GM12878 (cell line): ENCODE measurements at regions not wholly inside any gene's neighbourhood (a gene's known extent, or its start where the extent isn't known, plus 50 kb on each side); places are given as distances from the start of the nearest gene placed in this dataset.

Source experiments
- ATAC-seq: fragments of 200-7000 bp; cut with Tn5 transposase; 3 replicates; pipeline ENCODE4 v1.9.1; 2020; ENCODE audit warnings: mild to moderate bottlenecking, moderate library complexity
- BruUV-seq: library from RNA; stranded (reverse); fragments of 400-500 nt; replicated peaks from 2 replicates; lab custom pipeline; 2021; lab: Mats Ljungman, UMichigan
- CTCF ChIA-PET: fragments of 300-600 bp; sonication (Branson Sonifier 250); formaldehyde crosslinking; extraction: SDS; loops from one replicate; lab custom pipeline; 2021; ENCODE audit warnings: inconsistent platforms; lab: Yijun Ruan, JAX
- POLR2A ChIA-PET: fragments of 350-600 bp; formaldehyde crosslinking; extraction: SDS; loops from one replicate; lab custom pipeline; 2021; ENCODE audit warnings: inconsistent platforms; lab: Charles Lee
- RAD21 ChIA-PET: fragments of 300-600 bp; sonication (Branson Sonifier 250); formaldehyde crosslinking; loops from one replicate; lab custom pipeline; 2023; ENCODE audit warnings: antibody characterized with exemption; ENCODE audit not compliant: unreplicated experiment; lab: Charles Lee
- SMC1A ChIA-PET: fragments of 300-600 bp; sonication (Branson Sonifier 250); formaldehyde crosslinking; loops from one replicate; lab custom pipeline; 2023; ENCODE audit not compliant: unreplicated experiment, uncharacterized antibody; lab: Charles Lee
- DNase-seq: peaks from one replicate; pipeline ENCODE4 v3.0.0-alpha.2; 2011; ENCODE audit warnings: low read depth, low spot score
- FAIRE-seq: peaks from 3 replicates; lab custom pipeline; 2011; peaks lifted over from hg19 to GRCh38; lab: Jason Lieb, UNC
- H2AFZ ChIP-seq: 2 replicates; pipeline ENCODE4 v1.6.0; 2011; ENCODE audit warnings: low read depth, low read length, control low read depth; ENCODE audit not compliant: control insufficient read depth
- H3K27ac ChIP-seq: 2 replicates; pipeline ENCODE4 v1.5.1; 2011; ENCODE audit warnings: control low read depth; ENCODE audit not compliant: control insufficient read depth, insufficient read depth
- H3K27me3 ChIP-seq, 2 experiments: replicated peaks in 1 of 2; 2 replicates each; pipeline versions ENCODE4 v1.6.0 to v1.6.1; 2011; ENCODE audit warnings: low read length in 1 of 2; ENCODE audit not compliant: control insufficient read depth in 2 of 2, insufficient read depth in 2 of 2
- H3K36me3 ChIP-seq, 2 experiments: 2 replicates each; pipeline ENCODE4 v1.5.1; 2011; ENCODE audit warnings: low read length in 1 of 2; ENCODE audit not compliant: control insufficient read depth in 2 of 2, insufficient read depth in 2 of 2
- H3K4me1 ChIP-seq: 2 replicates; pipeline ENCODE4 v1.6.1; 2011; ENCODE audit warnings: mild to moderate bottlenecking, low read length, moderate library complexity, mixed read lengths; ENCODE audit not compliant: control insufficient read depth, insufficient read depth
- H3K4me2 ChIP-seq: 2 replicates; pipeline ENCODE4 v1.6.0; 2011; ENCODE audit warnings: control low read depth; ENCODE audit not compliant: control insufficient read depth, insufficient read depth
- H3K4me3 ChIP-seq: fragments of 200-600 bp; sonication (generic); 2 replicates; pipeline ENCODE4 v1.5.1; 2016
- H3K79me2 ChIP-seq: 2 replicates; pipeline ENCODE4 v1.6.0; 2011; ENCODE audit warnings: low read length; ENCODE audit not compliant: control insufficient read depth, insufficient read depth
- H3K9ac ChIP-seq: 2 replicates; pipeline ENCODE4 v1.8.0; 2011; ENCODE audit warnings: low read length, control low read depth, mixed read lengths; ENCODE audit not compliant: control insufficient read depth, insufficient read depth
- H3K9me3 ChIP-seq: replicated peaks from 3 replicates; pipeline ENCODE4 v1.5.1; 2011; ENCODE audit warnings: mild to moderate bottlenecking, low read length; ENCODE audit not compliant: control insufficient read depth, insufficient read depth
- H4K20me1 ChIP-seq: 2 replicates; pipeline ENCODE4 v1.6.0; 2011; ENCODE audit not compliant: control insufficient read depth, insufficient read depth
- CHD2 ChIP-seq: IDR thresholded peaks from 2 replicates; pipeline ENCODE4 v1.6.1; 2011; ENCODE audit warnings: low read depth, low read length, improper control_type of control experiment, borderline replicate concordance
- EGR1 ChIP-seq, 2 experiments: IDR thresholded peaks; 1 replicate in 1 of 2; 2 replicates in 1 of 2; pipeline ENCODE4 v1.6.1; 2011 to 2012; ENCODE audit warnings: low read depth in 2 of 2, low read length in 2 of 2, borderline replicate concordance in 1 of 2, mild to moderate bottlenecking in 1 of 2, moderate library complexity in 1 of 2
- EP300 ChIP-seq, 2 experiments: fragments of 150-350 bp in 1 of 2; IDR thresholded peaks; 2 replicates each; pipeline ENCODE4 v1.6.1; 2011 to 2012; ENCODE audit warnings: low read depth in 2 of 2, low read length in 2 of 2, borderline replicate concordance in 1 of 2, improper control_type of control experiment in 1 of 2, inconsistent platforms in 1 of 2; ENCODE audit not compliant: control insufficient read depth in 1 of 2
- IRF5 ChIP-seq: fragments of 450-650 bp; IDR thresholded peaks from 2 replicates; pipeline ENCODE4 v1.6.1; 2017; ENCODE audit warnings: borderline replicate concordance
- MEF2B ChIP-seq: fragments of 450-650 bp; IDR thresholded peaks from 2 replicates; pipeline ENCODE4 v1.6.1; 2018; ENCODE audit warnings: mild to moderate bottlenecking, moderate library complexity; ENCODE audit not compliant: partially characterized antibody, poor library complexity, severe bottlenecking
- RAD51 ChIP-seq: fragments of 450-650 bp; IDR thresholded peaks from 2 replicates; pipeline ENCODE4 v1.6.1; 2016; ENCODE audit warnings: moderate library complexity, mild to moderate bottlenecking, inconsistent platforms
- SIX5 ChIP-seq: IDR thresholded peaks from 2 replicates; pipeline ENCODE4 v1.6.1; 2011; ENCODE audit warnings: mild to moderate bottlenecking, low read depth, low read length, moderate library complexity; ENCODE audit not compliant: severe bottlenecking
- SMAD5 ChIP-seq: IDR thresholded peaks from 2 replicates; pipeline ENCODE4 v1.6.1; 2016; ENCODE audit warnings: antibody characterized with exemption, low read depth
- SREBF1 ChIP-seq: IDR thresholded peaks from 2 replicates; pipeline ENCODE4 v1.6.1; 2012; ENCODE audit warnings: mild to moderate bottlenecking, low read length
- SRF ChIP-seq, 2 experiments: IDR thresholded peaks; 2 replicates each; pipeline ENCODE4 v1.6.1; 2011; ENCODE audit warnings: low read depth in 2 of 2, low read length in 2 of 2, mild to moderate bottlenecking in 1 of 2, moderate library complexity in 1 of 2
- ZNF384 ChIP-seq: IDR thresholded peaks from 2 replicates; pipeline ENCODE4 v1.6.1; 2012; ENCODE audit warnings: low read depth, mild to moderate bottlenecking, low read length, improper control_type of control experiment, borderline replicate concordance
- WGBS: methylation state at CpG from one replicate; pipeline ENCODE4 v1.1.6; 2016; ENCODE audit warnings: low lambda C conversion rate; ENCODE audit not compliant: insufficient replicate concordance, insufficient coverage; ENCODE audit errors: missing lambda C conversion rate; 5-methylcytosine and 5-hydroxymethylcytosine counted together
- in situ Hi-C: fragments of 300-500 bp; cut with MboI; formaldehyde crosslinking; loops from 9 replicates; pipeline ENCODE4 v1.14.3; 2018; ENCODE audit warnings: mixed read lengths
- intact Hi-C: fragments of 100-400 bp; cut with micrococcal nuclease; formaldehyde crosslinking; loops from one replicate; pipeline ENCODE4 v1.14.2; 2022; ENCODE audit not compliant: unreplicated experiment
- TF ChIP-seq, protein P1 (sequence below): fragments of 450-650 bp; IDR thresholded peaks from 2 replicates; pipeline ENCODE4 v1.6.1; 2016; ENCODE audit warnings: mild to moderate bottlenecking, moderate library complexity, borderline replicate concordance

GRCh38 chrX:94097868-94098267 lies 423.9 kb downstream of the FAM133A start (continued):
- TF ChIP-seq, protein P1, sequence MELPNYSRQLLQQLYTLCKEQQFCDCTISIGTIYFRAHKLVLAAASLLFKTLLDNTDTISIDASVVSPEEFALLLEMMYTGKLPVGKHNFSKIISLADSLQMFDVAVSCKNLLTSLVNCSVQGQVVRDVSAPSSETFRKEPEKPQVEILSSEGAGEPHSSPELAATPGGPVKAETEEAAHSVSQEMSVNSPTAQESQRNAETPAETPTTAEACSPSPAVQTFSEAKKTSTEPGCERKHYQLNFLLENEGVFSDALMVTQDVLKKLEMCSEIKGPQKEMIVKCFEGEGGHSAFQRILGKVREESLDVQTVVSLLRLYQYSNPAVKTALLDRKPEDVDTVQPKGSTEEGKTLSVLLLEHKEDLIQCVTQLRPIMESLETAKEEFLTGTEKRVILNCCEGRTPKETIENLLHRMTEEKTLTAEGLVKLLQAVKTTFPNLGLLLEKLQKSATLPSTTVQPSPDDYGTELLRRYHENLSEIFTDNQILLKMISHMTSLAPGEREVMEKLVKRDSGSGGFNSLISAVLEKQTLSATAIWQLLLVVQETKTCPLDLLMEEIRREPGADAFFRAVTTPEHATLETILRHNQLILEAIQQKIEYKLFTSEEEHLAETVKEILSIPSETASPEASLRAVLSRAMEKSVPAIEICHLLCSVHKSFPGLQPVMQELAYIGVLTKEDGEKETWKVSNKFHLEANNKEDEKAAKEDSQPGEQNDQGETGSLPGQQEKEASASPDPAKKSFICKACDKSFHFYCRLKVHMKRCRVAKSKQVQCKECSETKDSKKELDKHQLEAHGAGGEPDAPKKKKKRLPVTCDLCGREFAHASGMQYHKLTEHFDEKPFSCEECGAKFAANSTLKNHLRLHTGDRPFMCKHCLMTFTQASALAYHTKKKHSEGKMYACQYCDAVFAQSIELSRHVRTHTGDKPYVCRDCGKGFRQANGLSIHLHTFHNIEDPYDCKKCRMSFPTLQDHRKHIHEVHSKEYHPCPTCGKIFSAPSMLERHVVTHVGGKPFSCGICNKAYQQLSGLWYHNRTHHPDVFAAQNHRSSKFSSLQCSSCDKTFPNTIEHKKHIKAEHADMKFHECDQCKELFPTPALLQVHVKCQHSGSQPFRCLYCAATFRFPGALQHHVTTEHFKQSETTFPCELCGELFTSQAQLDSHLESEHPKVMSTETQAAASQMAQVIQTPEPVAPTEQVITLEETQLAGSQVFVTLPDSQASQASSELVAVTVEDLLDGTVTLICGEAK: no peak
- TF ChIP-seq CHD2: no peak
- no peak for TF ChIP-seq SIX5
- no peak for TF ChIP-seq EGR1 (IDR thresholded peaks at IDR 0.05; ENCODE audit: borderline replicate concordance in 1 of 2, low read depth in 2 of 2, low read length in 2 of 2)
- no peak for TF ChIP-seq EP300 (IDR thresholded peaks at IDR 0.05; ENCODE audit: borderline replicate concordance in 1 of 2, control insufficient read depth in 1 of 2, low read depth in 2 of 2, low read length in 2 of 2)

DNA sequence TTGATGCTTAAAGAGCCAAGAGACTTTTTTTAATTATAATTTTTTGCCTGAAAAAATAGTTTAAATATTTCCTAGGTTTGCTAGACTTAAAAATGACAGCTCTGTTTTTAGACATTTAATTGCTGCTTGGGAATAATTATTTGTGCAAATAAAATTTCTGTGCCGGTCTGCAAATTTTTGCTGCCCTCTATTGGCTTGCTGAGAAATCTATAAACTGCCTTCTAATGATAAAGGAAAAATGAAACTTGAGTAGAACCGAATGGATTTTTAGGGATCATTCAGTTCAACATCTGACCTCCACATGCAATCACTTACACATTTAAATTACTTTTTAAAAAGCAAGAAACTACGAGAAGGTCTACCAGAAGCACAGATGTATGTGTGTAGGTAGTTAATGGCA lies 434.0 kb downstream of the FAM133A start:
- Histone ChIP-seq H3K4me2 (no peak overlapping the region), H3K4me1 (no peaks in the 10 kb centered on the region), H2AFZ (no peak overlapping the region), H3K36me3 (no peaks in the 10 kb centered on the region), H3K9ac (no peak overlapping the region), H3K79me2 (no peaks in the 10 kb centered on the region), H3K4me3 (no peak overlapping the region), H4K20me1 (no peaks in the 10 kb centered on the region), H3K27me3 (no peaks in the 10 kb centered on the region), H3K9me3 (no peaks in the 10 kb centered on the region), H3K27ac (no peak overlapping the region)
- TF ChIP-seq RAD51 (no peak), SREBF1 (no peak), MEF2B (no peak), ZNF384 (no peak), SMAD5 (no peak), SRF (IDR thresholded peaks at IDR 0.05; ENCODE audit: low read depth in 2 of 2, low read length in 2 of 2) (no peak), IRF5 (no peak)
- ChIA-PET CTCF (no interaction called here), POLR2A (no interaction called here), SMC1A (no interaction called here), RAD21 (no interaction called here)
- 20% methylated on average over 3 of the region's 3 CpGs for WGBS
- no TSS peak for BruUV-seq
- in situ Hi-C loops: no loop called here
- intact Hi-C loops: no loop called here
- ATAC-seq (no peak), FAIRE-seq (no peak), DNase-seq (no peak)
